Natural killer cell (primary cell): ENCODE measurements at regions not wholly inside any gene's neighbourhood (a gene's known extent, or its start where the extent isn't known, plus 50 kb on each side); places are given as distances from the start of the nearest gene placed in this dataset.

Experiments
- ATAC-seq, 3 donors: fragments of 150-1000 bp in 2 of 3; fragments of 200-7000 bp in 1 of 3; cut with Tn5 transposase; 1 replicate in 1 of 3; 2 replicates in 2 of 3; pipeline ENCODE4 v1.10.0; 2021; ENCODE audit warnings: mild to moderate bottlenecking in 2 of 3, moderate library complexity in 2 of 3
- DNase-seq, 2 donors: peaks; one replicate each; pipeline versions ENCODE4 v3.0.0 to v3.0.0-alpha.2; 2013 to 2021; ENCODE audit warnings: mixed read lengths in 1 of 2
- H3K27ac ChIP-seq: one replicate; pipeline ENCODE4 v1.5.1; 2013; ENCODE audit warnings: mild to moderate bottlenecking, low read length
- H3K27me3 ChIP-seq: one replicate; pipeline ENCODE4 v1.6.1; 2013; ENCODE audit warnings: low read length; ENCODE audit not compliant: control insufficient read depth, insufficient read depth
- H3K36me3 ChIP-seq: one replicate; pipeline ENCODE4 v1.6.1; 2013; ENCODE audit warnings: low read length; ENCODE audit not compliant: control insufficient read depth, insufficient read depth
- H3K4me1 ChIP-seq: one replicate; pipeline ENCODE4 v1.6.1; 2013; ENCODE audit warnings: low read length; ENCODE audit not compliant: control insufficient read depth, insufficient read depth
- H3K4me3 ChIP-seq: one replicate; pipeline ENCODE4 v1.5.1; 2013; ENCODE audit warnings: low read length
- H3K9me3 ChIP-seq: one replicate; pipeline ENCODE4 v1.6.1; 2013; ENCODE audit warnings: low read length; ENCODE audit not compliant: control insufficient read depth, insufficient read depth
- H3K27ac Mint-ChIP-seq, 2 donors: one replicate each; pipeline ENCODE4 v1.8.0; 2022; ENCODE audit warnings: mild to moderate bottlenecking in 2 of 2, mixed read lengths in 2 of 2, moderate library complexity in 1 of 2
- H3K27me3 Mint-ChIP-seq, 2 donors: one replicate each; pipeline ENCODE4 v1.8.0; 2022; ENCODE audit warnings: low read depth in 2 of 2, mixed read lengths in 2 of 2
- H3K36me3 Mint-ChIP-seq: one replicate; pipeline ENCODE4 v1.8.0; 2022; ENCODE audit warnings: mixed read lengths
- H3K4me1 Mint-ChIP-seq, 2 donors: one replicate each; pipeline ENCODE4 v1.8.0; 2022; ENCODE audit warnings: mixed read lengths in 2 of 2
- H3K4me3 Mint-ChIP-seq: one replicate; pipeline ENCODE4 v1.8.0; 2022; ENCODE audit warnings: mild to moderate bottlenecking, moderate library complexity, mixed read lengths
- H3K9me3 Mint-ChIP-seq, 2 donors: one replicate each; pipeline ENCODE4 v1.8.0; 2022; ENCODE audit warnings: mixed read lengths in 2 of 2
- CTCF ChIP-seq: fragments of 200-600 bp; IDR thresholded peaks from one replicate; pipeline ENCODE4 v1.8.0; 2022; ENCODE audit warnings: antibody characterized with exemption
- WGBS: methylation state at CpG from one replicate; pipeline ENCODE4 v1.1.7; 2013; ENCODE audit warnings: missing lambda C conversion rate; ENCODE audit not compliant: insufficient coverage; 5-methylcytosine and 5-hydroxymethylcytosine counted together
- intact Hi-C: fragments of 100-400 bp; cut with micrococcal nuclease; formaldehyde crosslinking; loops from one replicate; pipeline ENCODE4 v1.14.2; 2022

DNA sequence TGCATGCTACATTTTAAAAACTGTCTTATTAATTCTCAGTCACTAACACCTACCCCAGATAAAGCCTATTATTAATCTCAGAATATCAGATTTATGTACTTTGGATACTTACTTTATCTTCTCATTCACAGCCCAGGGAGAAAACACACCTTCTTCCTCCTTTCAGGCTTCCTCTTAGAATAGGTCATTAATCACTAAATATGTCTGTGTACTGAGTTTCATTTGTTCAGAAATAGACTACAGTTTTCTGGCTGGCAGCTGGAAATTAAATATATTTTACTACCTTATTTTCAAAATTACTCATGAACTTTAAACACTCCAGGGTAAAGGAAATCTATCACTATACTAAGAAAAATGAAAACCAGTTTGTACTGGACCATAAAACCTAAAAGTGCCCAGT lies 147.7 kb upstream of the DST start:
- DNase-seq: no peak
- no peak for ATAC-seq
- no peak for TF ChIP-seq CTCF
- no peaks in the 10 kb centered on the region for H3K4me1 ChIP-seq
- no peaks in the 10 kb centered on the region for H3K27me3 Mint-ChIP-seq
- H3K9me3 Mint-ChIP-seq: peaks cover 3 to 4% of the 10 kb centered on the region in 2 donors
- no peak overlapping the region for H3K4me3 ChIP-seq
- H3K4me3 Mint-ChIP-seq: no peak overlapping the region
- intact Hi-C loops: no loop called here
- no peaks in the 10 kb centered on the region for H3K36me3 Mint-ChIP-seq
- H3K36me3 ChIP-seq: no peaks in the 10 kb centered on the region
- no peaks in the 10 kb centered on the region for H3K27me3 ChIP-seq
- no peak overlapping the region for H3K27ac ChIP-seq
- H3K4me1 Mint-ChIP-seq: no peaks in the 10 kb centered on the region
- peaks cover 3% of the 10 kb centered on the region for H3K9me3 ChIP-seq
- H3K27ac Mint-ChIP-seq: no peak overlapping the region

DNA sequence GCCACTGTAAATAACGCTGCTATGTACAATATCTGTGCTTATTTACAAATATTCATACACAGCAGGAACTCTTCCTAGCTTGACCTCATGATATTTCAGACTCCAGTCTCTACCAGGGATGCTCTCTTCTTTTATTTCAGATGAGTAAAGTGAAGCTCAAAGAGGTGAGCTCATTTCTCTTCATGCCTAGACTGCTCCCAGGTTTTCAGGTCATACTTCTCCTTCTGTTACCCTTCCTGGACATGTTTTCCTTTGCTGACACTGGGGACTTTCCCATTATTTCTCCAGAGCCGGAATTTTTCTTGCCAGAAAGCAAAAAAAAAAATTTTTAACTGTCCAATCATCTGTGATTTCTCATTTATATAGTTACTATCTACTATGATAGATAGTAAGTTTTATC lies 147.2 kb upstream of the DST start:
- Mint-ChIP-seq H3K36me3 (no peaks in the 10 kb centered on the region), H3K4me1 (no peaks in the 10 kb centered on the region), H3K27ac (no peak overlapping the region), H3K27me3 (no peaks in the 10 kb centered on the region), H3K9me3 (peaks cover 3 to 4% of the 10 kb centered on the region in 2 donors), H3K4me3 (no peak overlapping the region)
- Histone ChIP-seq H3K4me1 (no peaks in the 10 kb centered on the region), H3K36me3 (no peaks in the 10 kb centered on the region), H3K27ac (no peak overlapping the region), H3K4me3 (no peak overlapping the region), H3K27me3 (no peaks in the 10 kb centered on the region), H3K9me3 (peaks cover 3% of the 10 kb centered on the region)
- no peak for TF ChIP-seq CTCF
- WGBS: 83% methylated on average over 1 of the region's 2 CpGs
- DNase-seq (no peak), ATAC-seq (no peak)
- intact Hi-C loops: no loop called here

- H3K9me3 ChIP-seq: peaks cover 3% of the 10 kb centered on the region
- H3K4me1 ChIP-seq: no peaks in the 10 kb centered on the region
- ATAC-seq: no peak
- intact Hi-C loops: no loop called here
- no peak for DNase-seq
- Mint-ChIP-seq H3K36me3 (no peaks in the 10 kb centered on the region), H3K9me3 (peaks cover 3 to 6% of the 10 kb centered on the region in 2 donors), H3K27me3 (no peaks in the 10 kb centered on the region), H3K4me3 (no peak overlapping the region), H3K27ac (no peak overlapping the region), H3K4me1 (no peaks in the 10 kb centered on the region)
- no peak for TF ChIP-seq CTCF
- 77% methylated on average over 1 of the region's 1 CpG for WGBS
- no peaks in the 10 kb centered on the region for H3K36me3 ChIP-seq
- no peak overlapping the region for H3K27ac ChIP-seq
- no peaks in the 10 kb centered on the region for H3K27me3 ChIP-seq
- H3K4me3 ChIP-seq: no peak overlapping the region
Measured at GRCh38 chr6:56789342-56789741, 146.7 kb upstream of the DST start.

DNA sequence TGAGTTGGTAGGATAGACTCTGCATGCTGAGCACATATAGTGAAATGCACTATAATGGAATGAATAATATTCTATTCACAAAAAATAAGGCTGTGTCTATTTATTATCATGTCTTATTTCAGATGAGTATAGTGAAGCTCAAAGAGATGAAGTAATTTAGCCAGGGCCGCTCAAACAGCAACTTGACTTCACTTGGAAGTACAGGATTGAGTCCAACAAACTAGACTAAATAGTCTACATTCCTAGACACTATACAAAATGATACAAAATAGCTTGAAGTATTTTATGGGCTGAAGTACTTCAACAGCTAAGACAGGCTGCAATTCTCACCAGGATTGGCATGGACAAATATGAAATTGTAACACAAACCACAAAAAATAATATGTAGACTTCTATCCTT lies 144.5 kb upstream of the DST start:
- no peaks in the 10 kb centered on the region for H3K4me1 ChIP-seq
- no peak for TF ChIP-seq CTCF
- DNase-seq (no peak), ATAC-seq (no peak)
- Mint-ChIP-seq H3K9me3 (peaks cover 6 to 7% of the 10 kb centered on the region in 2 donors), H3K4me1 (no peaks in the 10 kb centered on the region), H3K27ac (no peak overlapping the region), H3K27me3 (peaks cover 0 to 2% of the 10 kb centered on the region in 2 donors), H3K36me3 (no peaks in the 10 kb centered on the region), H3K4me3 (no peak overlapping the region)
- H3K27ac ChIP-seq: no peak overlapping the region
- H3K9me3 ChIP-seq: peaks cover 3% of the 10 kb centered on the region
- H3K36me3 ChIP-seq: no peaks in the 10 kb centered on the region
- H3K27me3 ChIP-seq: no peaks in the 10 kb centered on the region
- intact Hi-C loops: no loop called here
- 100% methylated on average over 1 of the region's 1 CpG for WGBS
- no peak overlapping the region for H3K4me3 ChIP-seq
